PFSK-1 (cell line): ENCODE measurements at regions not wholly inside any gene's neighbourhood (a gene's known extent, or its start where the extent isn't known, plus 50 kb on each side); places are given as distances from the start of the nearest gene placed in this dataset.

Experiments used
- POLR2AphosphoS5 ChIP-seq: IDR thresholded peaks from 2 replicates; pipeline ENCODE4 v1.6.1; 2012; ENCODE audit warnings: low read depth, mild to moderate bottlenecking, control low read depth, low read length, moderate library complexity
- SIN3A ChIP-seq: IDR thresholded peaks from 2 replicates; pipeline ENCODE4 v1.6.1; 2012; ENCODE audit warnings: mild to moderate bottlenecking, low read length, moderate library complexity, borderline replicate concordance; ENCODE audit not compliant: insufficient read depth
- TAF1 ChIP-seq: IDR thresholded peaks from 2 replicates; pipeline ENCODE4 v1.6.1; 2012; ENCODE audit warnings: low read length, control low read depth, borderline replicate concordance; ENCODE audit not compliant: insufficient read depth

DNA sequence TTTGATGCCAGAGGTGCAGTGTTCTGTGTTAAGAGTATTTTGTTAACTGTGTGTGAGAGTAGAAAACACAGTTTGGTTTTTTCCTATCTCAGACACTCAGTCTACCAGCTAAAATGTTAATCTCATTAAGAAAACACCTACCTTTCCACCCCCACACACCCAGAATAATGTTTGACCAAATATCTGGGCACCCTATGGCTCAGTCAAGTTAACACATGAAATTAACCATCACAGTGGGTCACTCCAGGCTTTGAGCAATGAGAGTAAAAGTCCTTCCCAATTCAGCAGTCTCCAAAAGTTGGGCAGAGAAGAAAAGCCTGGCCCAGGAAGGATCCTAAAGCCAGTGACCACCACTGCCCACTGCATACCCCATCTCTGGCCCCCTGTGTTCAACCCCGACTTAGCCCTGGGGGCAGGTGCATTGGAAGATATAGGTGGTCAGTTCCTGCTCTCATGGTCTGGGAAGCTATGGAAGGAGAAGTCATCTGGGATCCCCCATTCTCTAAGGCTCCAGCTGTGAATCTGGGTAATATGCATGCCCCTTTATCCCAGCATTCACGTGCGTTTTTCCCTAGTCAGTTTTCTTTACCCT lies 50.2 kb upstream of the CSF3R start:
- no peak for TF ChIP-seq POLR2AphosphoS5
- no peak for TF ChIP-seq TAF1
- TF ChIP-seq SIN3A = no peak
